ENCODE measurements at regions not wholly inside any gene's neighbourhood (a gene's known extent, or its start where the extent isn't known, plus 50 kb on each side); places are given as distances from the start of the nearest gene placed in this dataset.

GRCh38 chr3:43192028-43192427 is 86.1 kb upstream of the POMGNT2 start:
- DNase-seq (no peak), ATAC-seq (no peak)
- Histone ChIP-seq H3K4me1 (ENCODE audit: low read depth) (peaks cover 5% of the 10 kb centered on the region), H3K9me3 (no peaks in the 10 kb centered on the region), H3K36me3 (ENCODE audit: low read depth) (no peaks in the 10 kb centered on the region), H3K4me3 (no peak overlapping the region)
- TF ChIP-seq, protein P1, sequence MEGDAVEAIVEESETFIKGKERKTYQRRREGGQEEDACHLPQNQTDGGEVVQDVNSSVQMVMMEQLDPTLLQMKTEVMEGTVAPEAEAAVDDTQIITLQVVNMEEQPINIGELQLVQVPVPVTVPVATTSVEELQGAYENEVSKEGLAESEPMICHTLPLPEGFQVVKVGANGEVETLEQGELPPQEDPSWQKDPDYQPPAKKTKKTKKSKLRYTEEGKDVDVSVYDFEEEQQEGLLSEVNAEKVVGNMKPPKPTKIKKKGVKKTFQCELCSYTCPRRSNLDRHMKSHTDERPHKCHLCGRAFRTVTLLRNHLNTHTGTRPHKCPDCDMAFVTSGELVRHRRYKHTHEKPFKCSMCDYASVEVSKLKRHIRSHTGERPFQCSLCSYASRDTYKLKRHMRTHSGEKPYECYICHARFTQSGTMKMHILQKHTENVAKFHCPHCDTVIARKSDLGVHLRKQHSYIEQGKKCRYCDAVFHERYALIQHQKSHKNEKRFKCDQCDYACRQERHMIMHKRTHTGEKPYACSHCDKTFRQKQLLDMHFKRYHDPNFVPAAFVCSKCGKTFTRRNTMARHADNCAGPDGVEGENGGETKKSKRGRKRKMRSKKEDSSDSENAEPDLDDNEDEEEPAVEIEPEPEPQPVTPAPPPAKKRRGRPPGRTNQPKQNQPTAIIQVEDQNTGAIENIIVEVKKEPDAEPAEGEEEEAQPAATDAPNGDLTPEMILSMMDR (IDR thresholded peaks at IDR 0.05): no peak
- intact Hi-C loops (cut with DNase I, micrococcal nuclease): no loop called here

GRCh38 chr3:43191116-43191515 is 85.2 kb upstream of the POMGNT2 start:
- Histone ChIP-seq H3K4me3 (no peak overlapping the region), H3K9me3 (no peaks in the 10 kb centered on the region), H3K36me3 (ENCODE audit: low read depth) (no peaks in the 10 kb centered on the region), H3K4me1 (ENCODE audit: low read depth) (peaks cover 5% of the 10 kb centered on the region)
- intact Hi-C loops (cut with DNase I, micrococcal nuclease): no loop called here
- no peak for DNase-seq
- TF ChIP-seq, protein P1 (IDR thresholded peaks at IDR 0.05): no peak
- no peak for ATAC-seq

DNA sequence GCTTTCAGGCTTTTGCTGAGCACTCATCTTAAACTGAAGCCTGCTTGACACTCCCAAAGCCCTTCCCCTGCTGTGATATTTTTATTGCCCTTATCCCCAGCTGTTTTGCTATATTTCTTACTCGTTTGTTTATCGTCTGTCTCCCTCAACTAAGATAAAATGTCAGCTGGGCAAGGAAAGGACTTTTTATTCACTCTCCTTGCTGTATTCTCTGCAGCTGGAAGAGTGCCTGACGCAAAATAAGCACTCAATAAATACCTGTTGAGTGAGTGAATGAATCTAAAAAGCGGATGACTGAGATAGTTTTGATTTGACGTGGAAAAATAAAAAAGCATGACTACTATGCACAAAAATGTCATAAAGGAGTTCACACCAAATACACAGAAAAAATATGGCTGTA is 84.8 kb upstream of the POMGNT2 start:
- peak; percentile 46 for ATAC-seq
- no peaks in the 10 kb centered on the region for H3K9me3 ChIP-seq
- no peaks in the 10 kb centered on the region for H3K36me3 ChIP-seq (ENCODE audit: low read depth)
- no peak overlapping the region for H3K4me3 ChIP-seq
- intact Hi-C loops (cut with DNase I, micrococcal nuclease): no loop called here
- TF ChIP-seq, protein P1 (IDR thresholded peaks at IDR 0.05): no peak
- no peak for DNase-seq
- peaks cover 5% of the 10 kb centered on the region for H3K4me1 ChIP-seq (ENCODE audit: low read depth)

DNA sequence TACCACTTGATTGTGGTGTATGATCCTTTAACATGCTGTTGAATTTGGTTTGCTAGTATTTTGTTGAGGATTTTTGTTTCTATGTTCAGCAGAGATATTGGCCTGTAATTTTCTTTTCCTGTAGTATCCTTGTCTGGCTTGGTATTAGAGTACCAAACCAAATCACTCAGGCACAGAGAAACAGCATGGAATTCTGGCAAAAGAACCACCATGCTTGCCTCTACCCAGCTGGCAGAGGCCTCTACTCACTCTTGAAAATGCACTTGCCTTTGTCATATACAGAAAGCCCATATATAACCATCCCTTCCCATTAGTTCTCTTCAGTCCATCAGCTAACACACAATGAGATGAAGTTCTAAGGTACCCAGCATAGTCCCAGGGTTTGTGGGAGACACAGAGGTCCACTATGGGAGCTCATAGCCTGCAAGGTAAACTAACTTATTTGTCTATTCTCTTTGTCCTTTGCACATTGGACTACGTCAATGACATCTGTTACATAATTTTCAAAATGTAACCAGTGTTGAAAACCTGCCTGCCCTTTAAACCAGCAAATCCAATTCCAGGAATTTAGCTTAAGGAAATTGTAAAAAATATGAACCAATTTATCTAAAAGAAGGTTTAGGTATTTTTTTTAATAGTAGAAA is 82.1 kb upstream of the POMGNT2 start:
- ATAC-seq (no peak), DNase-seq (no peak)
- intact Hi-C loops (cut with DNase I, micrococcal nuclease): no loop called here
- Histone ChIP-seq H3K9me3 (no peaks in the 10 kb centered on the region), H3K36me3 (ENCODE audit: low read depth) (no peaks in the 10 kb centered on the region), H3K4me3 (no peak overlapping the region), H3K4me1 (ENCODE audit: low read depth) (no peaks in the 10 kb centered on the region)
- TF ChIP-seq, protein P1 (IDR thresholded peaks at IDR 0.05): no peak

DNA sequence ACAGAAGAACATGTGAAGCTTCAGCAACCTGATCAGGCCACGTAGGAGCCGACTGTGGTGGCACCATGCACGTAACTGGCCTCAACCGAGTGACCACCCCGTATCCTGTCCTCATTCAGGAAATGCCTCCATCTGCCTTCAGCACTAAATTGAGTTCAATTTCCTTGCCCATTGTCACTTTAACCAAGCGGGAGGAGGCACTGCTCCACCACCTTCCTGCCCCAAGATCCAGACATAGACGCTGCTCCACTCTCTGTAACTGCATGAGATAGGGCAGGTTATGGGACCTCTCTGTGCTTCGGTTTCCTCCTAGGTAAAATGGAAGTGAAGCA is 80.1 kb upstream of the POMGNT2 start:
- no peak for ATAC-seq
- Histone ChIP-seq H3K4me1 (ENCODE audit: low read depth) (peaks cover 5% of the 10 kb centered on the region), H3K9me3 (no peaks in the 10 kb centered on the region), H3K4me3 (no peak overlapping the region), H3K36me3 (ENCODE audit: low read depth) (no peaks in the 10 kb centered on the region)
- TF ChIP-seq, protein P1 (IDR thresholded peaks at IDR 0.05): no peak
- DNase-seq: no peak
- intact Hi-C loops (cut with DNase I, micrococcal nuclease): no loop called here

Measured in mucosa of descending colon (tissue), 3 donors.